PFSK-1 (cell line): ENCODE measurements at regions not wholly inside any gene's neighbourhood (a gene's known extent, or its start where the extent isn't known, plus 50 kb on each side); places are given as distances from the start of the nearest gene placed in this dataset.

ENCODE experiments used
- FOXP2 ChIP-seq: optimal IDR thresholded peaks from 2 replicates; pipeline ENCODE3; 2011; ENCODE audit warnings: borderline replicate concordance, control low read depth, inconsistent platforms; ENCODE audit not compliant: insufficient read depth; ENCODE audit errors: extremely low read length, extremely low read depth
- POLR2AphosphoS5 ChIP-seq: IDR thresholded peaks from 2 replicates; pipeline ENCODE4 v1.6.1; 2012; ENCODE audit warnings: low read depth, mild to moderate bottlenecking, control low read depth, low read length, moderate library complexity
- SIN3A ChIP-seq: IDR thresholded peaks from 2 replicates; pipeline ENCODE4 v1.6.1; 2012; ENCODE audit warnings: mild to moderate bottlenecking, low read length, moderate library complexity, borderline replicate concordance; ENCODE audit not compliant: insufficient read depth
- TAF1 ChIP-seq: IDR thresholded peaks from 2 replicates; pipeline ENCODE4 v1.6.1; 2012; ENCODE audit warnings: low read length, control low read depth, borderline replicate concordance; ENCODE audit not compliant: insufficient read depth
- TF ChIP-seq, protein P1 (sequence below), 2 experiments: IDR thresholded peaks; 2 replicates each; pipeline versions ENCODE4 v1.6.1 to v1.8.0; 2011 to 2012; ENCODE audit warnings: low read depth in 2 of 2, low read length in 2 of 2, control low read depth in 1 of 2, inconsistent platforms in 1 of 2, mild to moderate bottlenecking in 1 of 2, moderate library complexity in 1 of 2; ENCODE audit not compliant: insufficient read depth in 1 of 2

- no peak for TF ChIP-seq TAF1
These were observed 64.7 kb upstream of the MTHFD1L start for GRCh38 chr6:150800674-150801314.

GRCh38 chr6:150806790-150807189 lies 58.7 kb upstream of the MTHFD1L start:
- TF ChIP-seq, protein P1, sequence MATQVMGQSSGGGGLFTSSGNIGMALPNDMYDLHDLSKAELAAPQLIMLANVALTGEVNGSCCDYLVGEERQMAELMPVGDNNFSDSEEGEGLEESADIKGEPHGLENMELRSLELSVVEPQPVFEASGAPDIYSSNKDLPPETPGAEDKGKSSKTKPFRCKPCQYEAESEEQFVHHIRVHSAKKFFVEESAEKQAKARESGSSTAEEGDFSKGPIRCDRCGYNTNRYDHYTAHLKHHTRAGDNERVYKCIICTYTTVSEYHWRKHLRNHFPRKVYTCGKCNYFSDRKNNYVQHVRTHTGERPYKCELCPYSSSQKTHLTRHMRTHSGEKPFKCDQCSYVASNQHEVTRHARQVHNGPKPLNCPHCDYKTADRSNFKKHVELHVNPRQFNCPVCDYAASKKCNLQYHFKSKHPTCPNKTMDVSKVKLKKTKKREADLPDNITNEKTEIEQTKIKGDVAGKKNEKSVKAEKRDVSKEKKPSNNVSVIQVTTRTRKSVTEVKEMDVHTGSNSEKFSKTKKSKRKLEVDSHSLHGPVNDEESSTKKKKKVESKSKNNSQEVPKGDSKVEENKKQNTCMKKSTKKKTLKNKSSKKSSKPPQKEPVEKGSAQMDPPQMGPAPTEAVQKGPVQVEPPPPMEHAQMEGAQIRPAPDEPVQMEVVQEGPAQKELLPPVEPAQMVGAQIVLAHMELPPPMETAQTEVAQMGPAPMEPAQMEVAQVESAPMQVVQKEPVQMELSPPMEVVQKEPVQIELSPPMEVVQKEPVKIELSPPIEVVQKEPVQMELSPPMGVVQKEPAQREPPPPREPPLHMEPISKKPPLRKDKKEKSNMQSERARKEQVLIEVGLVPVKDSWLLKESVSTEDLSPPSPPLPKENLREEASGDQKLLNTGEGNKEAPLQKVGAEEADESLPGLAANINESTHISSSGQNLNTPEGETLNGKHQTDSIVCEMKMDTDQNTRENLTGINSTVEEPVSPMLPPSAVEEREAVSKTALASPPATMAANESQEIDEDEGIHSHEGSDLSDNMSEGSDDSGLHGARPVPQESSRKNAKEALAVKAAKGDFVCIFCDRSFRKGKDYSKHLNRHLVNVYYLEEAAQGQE (IDR thresholded peaks at IDR 0.05; ENCODE audit: insufficient read depth in 1 of 2, low read depth in 2 of 2, low read length in 2 of 2), result no peak
- TF ChIP-seq TAF1 (no peak), SIN3A (no peak), FOXP2 (no peak), POLR2AphosphoS5 (no peak)

- TF ChIP-seq, protein P1 (IDR thresholded peaks at IDR 0.05; ENCODE audit: insufficient read depth in 1 of 2, low read depth in 2 of 2, low read length in 2 of 2), result no peak
- TF ChIP-seq FOXP2 (no peak), SIN3A (no peak), TAF1 (no peak), POLR2AphosphoS5 (no peak)
These were observed 52.0 kb upstream of the MTHFD1L start for GRCh38 chr6:150813319-150813992.

GRCh38 chr6:150813993-150814359 lies 51.5 kb upstream of the MTHFD1L start:
- TF ChIP-seq SIN3A (no peak), TAF1 (no peak), POLR2AphosphoS5 (no peak), FOXP2 (no peak)
- TF ChIP-seq, protein P1 (IDR thresholded peaks at IDR 0.05; ENCODE audit: insufficient read depth in 1 of 2, low read depth in 2 of 2, low read length in 2 of 2), result no peak
